ENCODE measurements at regions not wholly inside any gene's neighbourhood (a gene's known extent, or its start where the extent isn't known, plus 50 kb on each side); places are given as distances from the start of the nearest gene placed in this dataset.

- TF ChIP-seq ZNF549 (CRISPR knock-in tag; IDR thresholded peaks at IDR 0.05) (no peak), BRD4 (CRISPR knock-in tag; IDR thresholded peaks at IDR 0.05) (no peak), KMT2A (CRISPR knock-in tag; IDR thresholded peaks at IDR 0.05) (no peak)
Observed at GRCh38 chr9:30718483-30718882, 1666.0 kb upstream of the ACO1 start (continued).

GRCh38 chr9:30722065-30722464, 1662.4 kb upstream of the ACO1 start:
- WGBS (ENCODE audit: low lambda C conversion rate) = 25% methylated on average over 4 of the region's 5 CpGs
- CTCF ChIA-PET (ENCODE audit: low intra/inter-chr PET ratio, low total read pairs) = no interaction called here
- no peaks in the 10 kb centered on the region for H3K79me2 ChIP-seq (ENCODE audit: insufficient read depth, low read length)
- no peak overlapping the region for H2AFZ ChIP-seq (ENCODE audit: low read length)
- H3K27me3 ChIP-seq (ENCODE audit: control insufficient read depth in 1 of 2, insufficient read depth in 2 of 2, low read length in 2 of 2) = no peaks in the 10 kb centered on the region
- in situ Hi-C loops (cut with HindIII; ENCODE audit: extremely low pct_ligation_motif_present, low pct_unique_long_range_greater_than_20kb) = no loop called here
- no peaks in the 10 kb centered on the region for H3K9me3 ChIP-seq (ENCODE audit: low read length)
- DNase-seq (ENCODE audit: low spot score) = no peak
- H3K4me2 ChIP-seq (ENCODE audit: low read depth, low read length) = no peak overlapping the region
- H3K27ac ChIP-seq (ENCODE audit: extremely low read length, insufficient read depth, low read length) = no peak overlapping the region
- FAIRE-seq = no peak
- no peak overlapping the region for H3K9ac ChIP-seq (ENCODE audit: insufficient read depth, low read depth, low read length)
- intact Hi-C loops (cut with micrococcal nuclease; ENCODE audit: unreplicated experiment) = no loop called here
- no peaks in the 10 kb centered on the region for H3K4me1 ChIP-seq (ENCODE audit: insufficient read depth, low read length)
- no peak overlapping the region for H3K4me3 ChIP-seq (replicated peaks in 1 of 3; ENCODE audit: insufficient read depth in 1 of 3, low read depth in 2 of 3, low read length in 3 of 3)
- BruUV-seq (replicated peaks) = no TSS peak
- H3K36me3 ChIP-seq (replicated peaks in 1 of 2; ENCODE audit: control insufficient read depth in 1 of 2, insufficient read depth in 2 of 2, low read length in 2 of 2) = no peaks in the 10 kb centered on the region
- POLR2A ChIA-PET = no interaction called here
- peak; percentile 35; the same call in 1 of the 3 replicates for ATAC-seq
- H4K20me1 ChIP-seq (ENCODE audit: insufficient read depth, low read length) = no peaks in the 10 kb centered on the region
- no peak for TF ChIP-seq ZFP37 (CRISPR knock-in tag; IDR thresholded peaks at IDR 0.05; ENCODE audit: borderline replicate concordance)
- TF ChIP-seq ZSCAN31 (CRISPR knock-in tag; IDR thresholded peaks at IDR 0.05; ENCODE audit: low read depth) = no peak
- no peak for TF ChIP-seq AGO1 (IDR thresholded peaks at IDR 0.05; ENCODE audit: low read depth, low read length, poor library complexity, severe bottlenecking)
- TF ChIP-seq SP4 (CRISPR knock-in tag; IDR thresholded peaks at IDR 0.05) = no peak
- no peak for TF ChIP-seq ZMAT3 (CRISPR knock-in tag; conservative IDR thresholded peaks at IDR 0.05)
- no peak for TF ChIP-seq HDAC6 (IDR thresholded peaks at IDR 0.05; ENCODE audit: low read depth, low read length)
- no peak for TF ChIP-seq TFE3 (CRISPR knock-in tag; IDR thresholded peaks at IDR 0.05)
- no peak for TF ChIP-seq ZNF850 (CRISPR knock-in tag; conservative IDR thresholded peaks at IDR 0.05)
- no peak for TF ChIP-seq PRDM15 (CRISPR knock-in tag; IDR thresholded peaks at IDR 0.05)
- no peak for TF ChIP-seq PRMT3 (CRISPR knock-in tag; IDR thresholded peaks at IDR 0.05; ENCODE audit: borderline replicate concordance, low read depth)
- no peak for TF ChIP-seq SYNCRIP (IDR thresholded peaks at IDR 0.05; ENCODE audit: insufficient read depth, low read depth, low read length)
- no peak for TF ChIP-seq ELF3 (CRISPR knock-in tag; IDR thresholded peaks at IDR 0.05)
- no peak for TF ChIP-seq ZNF12 (CRISPR knock-in tag; IDR thresholded peaks at IDR 0.05)
- no peak for TF ChIP-seq HOXA3 (CRISPR knock-in tag; IDR thresholded peaks at IDR 0.05)
- TF ChIP-seq CSRNP1 (CRISPR knock-in tag; IDR thresholded peaks at IDR 0.05) = no peak
- TF ChIP-seq ZNF878 (CRISPR knock-in tag; IDR thresholded peaks at IDR 0.05) = no peak
- TF ChIP-seq POLR2AphosphoS2 (IDR thresholded peaks at IDR 0.05; ENCODE audit: low read depth, low read length) = no peak
